HG03565 (cell line): ENCODE measurements at regions not wholly inside any gene's neighbourhood (a gene's known extent, or its start where the extent isn't known, plus 50 kb on each side); places are given as distances from the start of the nearest gene placed in this dataset.
"Not testable (repeated sequence)": the region's sequence is repeated elsewhere in the genome, so short reads cannot be mapped to it uniquely, and the experiment has no call there.

Source experiments
- ATAC-seq: cut with Tn5 transposase; IDR thresholded peaks from one replicate; pipeline ENCODE4 v1.9.1; 2021; ENCODE audit warnings: mild to moderate bottlenecking, moderate library complexity; ENCODE audit not compliant: unreplicated experiment

DNA sequence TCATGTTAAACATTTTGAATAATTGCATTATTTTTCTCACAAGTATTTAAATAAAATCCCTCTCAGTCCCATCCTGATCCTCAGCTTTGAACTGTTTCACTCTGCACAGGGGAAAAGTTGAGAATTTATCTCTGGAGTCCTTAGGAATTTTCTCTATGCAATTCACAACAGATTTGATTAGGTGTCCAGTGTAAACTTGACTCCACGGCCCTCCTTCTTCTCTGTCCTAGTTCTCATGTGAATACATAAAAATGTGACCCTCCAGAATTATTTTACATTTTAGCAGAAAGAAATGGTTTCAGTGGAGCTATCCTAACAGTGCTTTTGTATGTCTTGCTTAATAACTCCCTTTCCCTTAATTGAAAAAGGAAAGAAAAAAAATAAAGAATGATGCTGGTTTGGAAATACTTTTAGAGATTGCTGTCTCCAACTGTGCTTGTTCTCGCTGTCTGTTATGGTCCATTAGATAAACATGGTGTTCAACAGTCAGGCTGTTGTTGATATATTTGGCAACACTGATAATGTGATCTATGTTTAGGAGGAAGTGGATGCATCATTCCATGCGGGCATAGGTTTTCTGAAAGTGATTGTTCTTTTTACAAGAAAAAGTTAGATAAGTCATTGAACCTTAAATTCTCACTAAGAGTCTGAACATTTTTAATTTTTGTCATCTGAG, 599.4 kb upstream of the CITED2 start:
- ATAC-seq = no peak

DNA sequence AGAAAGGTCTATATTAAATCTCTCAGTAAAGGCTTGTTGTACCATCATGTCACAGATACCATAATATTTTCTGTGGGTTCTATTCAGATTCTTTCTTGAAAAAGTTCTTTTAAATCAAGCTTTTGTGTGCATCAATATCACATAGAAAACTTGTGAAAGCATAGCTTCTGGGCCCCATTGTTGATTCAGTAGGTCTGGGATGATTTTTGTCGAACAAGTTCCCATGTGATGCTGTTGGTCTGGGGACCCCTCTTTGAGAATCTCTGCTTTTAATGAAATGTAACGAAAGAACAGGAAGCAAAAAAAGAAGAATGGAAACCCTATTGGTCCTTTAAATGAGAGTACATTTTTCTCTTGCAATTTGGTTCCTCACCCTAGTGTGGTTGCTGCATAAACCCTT, 597.7 kb upstream of the CITED2 start:
- ATAC-seq = no peak

DNA sequence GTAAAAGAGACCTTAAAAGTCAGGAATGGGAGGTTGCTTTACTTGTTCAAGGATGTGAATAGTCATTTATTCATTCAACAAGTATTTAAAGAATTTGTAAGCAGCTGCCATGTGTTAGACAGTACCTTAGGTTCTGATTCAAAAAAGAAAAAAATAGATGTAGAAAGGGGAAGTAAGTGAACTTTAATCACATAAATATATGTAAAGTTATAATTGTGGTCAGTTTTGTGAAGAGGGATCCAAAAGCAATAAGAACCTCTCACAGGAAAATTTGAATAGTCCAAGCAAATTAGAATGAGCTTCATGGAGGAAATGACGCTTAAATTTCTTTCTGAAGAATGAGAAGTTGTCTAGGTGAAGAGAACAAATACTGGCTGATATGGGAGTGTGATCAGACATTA, 596.1 kb upstream of the CITED2 start:
- ATAC-seq = no peak

DNA sequence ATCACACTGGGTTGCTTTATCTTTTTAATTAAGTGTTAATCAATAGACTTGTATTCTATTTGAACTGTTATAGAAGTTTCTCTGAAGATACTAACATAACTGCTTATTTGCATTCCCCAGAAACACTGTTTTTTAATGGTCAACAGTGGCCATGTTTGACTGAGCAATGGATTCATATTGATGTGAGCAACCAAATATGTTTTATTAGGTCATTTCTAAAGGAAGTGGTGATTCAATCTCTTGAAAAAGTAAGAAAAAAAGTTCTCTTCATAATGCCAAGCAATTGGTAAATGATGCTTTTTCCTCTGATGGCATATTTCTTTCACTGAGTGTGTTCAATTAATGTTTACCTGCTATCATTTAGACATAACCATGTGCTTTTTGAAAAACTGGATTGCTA, 593.0 kb upstream of the CITED2 start:
- no peak for ATAC-seq

DNA sequence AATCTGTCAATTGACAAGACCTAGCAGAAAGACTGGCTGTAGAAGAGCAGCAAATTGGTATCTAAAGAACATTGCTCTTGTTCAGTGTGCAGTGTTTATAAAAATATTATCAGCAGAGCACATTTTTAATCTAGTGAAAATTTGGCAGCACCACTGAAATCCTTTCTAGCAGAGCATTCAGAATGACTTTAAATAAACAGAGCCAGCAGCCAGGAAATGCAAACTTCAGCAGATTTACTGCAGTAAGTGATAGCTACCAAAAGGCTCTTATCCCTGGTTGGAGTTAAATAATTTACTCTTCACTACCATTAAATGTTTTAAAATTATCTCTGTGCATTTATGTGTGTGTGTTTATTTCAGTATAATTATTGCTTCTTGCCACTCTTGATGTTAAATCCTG, 590.9 kb upstream of the CITED2 start:
- no peak for ATAC-seq

DNA sequence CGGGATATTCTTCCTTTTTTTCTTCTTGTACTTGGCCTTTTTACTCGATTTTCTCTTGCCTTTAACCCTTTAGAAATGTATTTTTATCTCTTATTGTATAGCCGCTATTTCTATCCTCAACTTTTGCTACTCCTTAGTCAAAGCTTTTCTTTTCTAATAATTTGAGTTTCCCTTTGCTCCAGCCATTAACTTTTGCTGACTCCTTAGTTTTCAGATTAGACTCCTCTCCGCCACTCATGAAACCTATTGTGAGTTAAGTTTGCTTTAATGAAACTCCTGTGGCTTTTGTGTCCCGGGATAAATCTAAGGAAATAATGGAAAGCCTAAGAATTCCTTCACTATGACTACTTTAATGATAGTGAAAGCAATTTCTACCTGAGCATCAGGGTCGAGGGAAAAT, 590.3 kb upstream of the CITED2 start:
- ATAC-seq = no peak

DNA sequence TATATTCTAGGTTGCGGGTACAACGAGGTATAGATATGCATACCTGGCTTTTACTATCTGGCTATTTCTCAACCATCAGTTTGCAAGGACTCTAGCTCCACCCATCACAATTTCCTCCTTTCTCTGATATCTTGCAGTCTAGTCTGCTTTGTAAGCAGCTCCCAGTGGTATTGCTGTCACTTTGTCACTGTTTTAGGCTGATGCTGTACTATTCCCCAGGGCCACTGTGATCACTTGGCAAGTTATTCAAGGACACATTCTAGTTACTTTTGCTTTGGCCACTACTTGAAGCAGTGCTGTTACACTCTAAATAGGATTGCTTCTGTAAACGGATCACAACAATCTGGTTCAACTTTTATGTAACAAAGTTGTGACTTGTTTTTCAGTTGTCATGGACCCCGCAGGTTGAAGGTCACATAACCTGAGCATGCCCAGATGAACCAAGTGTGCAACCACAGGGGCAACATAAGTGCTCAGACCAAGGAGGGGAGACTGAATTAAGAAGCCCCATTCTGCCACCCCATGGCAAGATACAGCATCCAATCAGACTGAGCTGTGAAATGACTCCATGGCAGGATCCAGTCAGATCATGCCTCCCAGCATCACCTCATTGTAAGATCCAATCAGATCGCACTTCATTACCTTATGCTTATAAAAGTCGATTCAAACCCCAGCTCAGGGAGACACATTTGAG, 588.4 kb upstream of the CITED2 start:
- ATAC-seq = no peak

DNA sequence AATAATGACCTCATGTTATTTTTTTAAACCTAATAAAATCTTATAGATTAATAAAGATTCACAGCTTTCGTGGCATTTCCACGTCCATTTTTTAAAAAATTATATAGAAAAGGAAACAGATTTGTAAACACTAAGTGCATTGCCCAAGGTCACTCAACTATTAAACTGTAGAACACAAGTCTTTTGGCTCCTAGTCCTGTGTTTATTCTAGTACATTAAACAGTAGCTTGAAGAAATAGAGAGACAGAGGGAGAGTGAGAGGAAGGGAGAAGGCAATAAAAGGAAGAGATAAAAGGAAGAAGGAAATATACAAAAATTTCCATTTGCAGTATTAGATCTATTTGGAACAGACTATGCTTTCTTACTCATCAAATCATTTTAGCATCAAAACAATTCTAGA, 586.7 kb upstream of the CITED2 start:
- ATAC-seq = no peak

DNA sequence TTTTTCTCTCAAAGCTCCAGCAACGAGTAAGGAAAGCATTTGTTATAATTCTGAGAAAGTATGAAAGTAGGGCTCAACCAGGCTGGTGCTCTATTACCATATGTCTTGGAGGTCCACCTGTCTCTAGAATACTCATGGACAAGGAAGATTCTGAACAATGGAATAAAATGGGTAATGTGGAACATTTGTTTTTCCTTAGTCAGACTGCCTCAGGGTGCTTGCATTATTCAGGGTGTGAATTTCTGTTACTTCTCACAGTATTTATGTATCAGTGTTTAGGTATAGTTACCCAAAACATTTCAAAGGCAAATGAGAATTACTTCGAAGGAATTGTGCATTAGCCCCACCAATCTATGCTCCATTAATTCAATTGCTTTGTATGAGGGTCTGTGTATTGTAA, 586.2 kb upstream of the CITED2 start:
- no peak for ATAC-seq

DNA sequence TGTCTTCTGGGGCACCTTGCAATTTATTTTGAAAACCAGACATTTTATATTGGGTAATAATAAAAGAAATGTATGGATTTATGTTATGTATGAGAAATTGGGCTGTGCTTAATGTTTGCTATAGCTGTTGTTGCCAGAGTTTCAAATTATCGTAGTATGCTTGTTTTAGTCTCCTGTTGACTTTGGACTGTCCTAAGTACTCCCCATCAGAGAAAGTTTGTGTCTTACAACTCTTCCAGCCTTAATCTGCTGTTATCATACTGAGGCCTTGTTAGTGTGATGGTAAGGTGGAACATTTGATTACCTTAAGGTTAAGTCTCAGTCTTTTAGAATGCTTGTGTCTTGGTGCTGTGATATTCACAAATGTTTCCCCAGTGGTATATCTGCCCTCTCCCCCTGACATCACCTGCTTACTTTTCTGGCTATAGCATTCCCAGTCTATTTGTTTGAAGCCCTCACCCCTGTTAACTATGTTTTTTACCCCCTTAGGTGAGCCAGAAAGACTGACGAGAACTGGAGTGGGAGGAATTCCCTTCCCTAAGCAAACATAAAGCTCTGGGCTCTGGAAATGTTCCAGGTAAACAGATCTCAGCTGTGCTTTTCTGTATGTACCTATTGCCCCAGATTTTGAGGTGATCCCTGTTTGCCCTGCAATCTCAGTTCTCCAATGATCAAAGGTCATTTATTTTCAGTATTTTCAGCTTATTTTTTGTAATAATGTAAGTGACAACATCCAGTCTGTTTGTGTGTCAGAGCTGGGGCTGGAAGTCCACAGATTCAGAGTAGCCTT, 581.1 kb upstream of the CITED2 start:
- ATAC-seq = no peak

DNA sequence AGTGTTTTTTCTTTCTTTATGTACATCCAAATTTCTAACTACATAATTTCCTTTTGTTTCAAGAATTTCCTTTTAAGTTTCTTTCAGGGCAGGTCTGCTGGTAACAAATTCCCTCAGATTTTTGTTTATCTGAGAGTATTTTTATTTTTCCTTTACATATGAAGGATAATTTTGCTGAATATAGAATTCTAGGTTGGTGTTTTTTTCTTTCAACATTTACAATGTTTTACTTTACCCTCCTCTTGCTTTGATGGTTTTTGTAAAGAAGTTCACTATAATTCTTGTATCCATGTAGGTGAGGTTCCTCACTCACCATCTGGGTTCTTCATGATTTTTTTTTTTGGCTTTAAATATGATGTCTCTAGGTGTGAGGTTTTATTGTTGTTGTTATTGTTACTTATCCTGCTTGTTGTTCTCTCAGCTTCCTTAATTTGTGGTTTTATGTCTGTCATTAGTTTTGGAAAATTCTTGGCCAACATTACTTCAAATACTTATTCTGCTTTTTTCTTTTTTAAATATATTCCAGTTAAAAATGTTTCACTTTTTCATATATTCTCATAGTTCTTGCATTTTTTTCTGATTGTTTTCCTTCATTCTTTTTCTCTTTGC, 580.1 kb upstream of the CITED2 start:
- no peak for ATAC-seq

DNA sequence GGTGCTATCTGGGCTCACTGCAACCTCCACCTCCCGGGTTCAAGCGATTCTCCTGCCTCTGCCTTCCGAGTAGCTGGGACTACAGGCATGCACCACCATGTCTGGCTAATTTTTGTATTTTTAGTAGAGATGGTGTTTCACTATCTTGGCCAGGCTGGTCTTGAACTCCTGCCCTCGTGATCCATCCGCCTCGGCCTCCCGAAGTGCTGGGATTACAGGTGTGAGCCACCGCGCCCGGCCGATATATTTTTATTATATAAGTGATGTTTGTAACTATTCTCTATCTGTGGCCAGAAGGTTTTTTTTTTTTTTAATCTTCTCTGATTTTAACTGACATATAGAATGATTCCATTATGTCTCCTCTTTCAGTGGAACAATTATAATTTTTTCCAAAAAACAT, 579.3 kb upstream of the CITED2 start:
- ATAC-seq = not testable (repeated sequence)

DNA sequence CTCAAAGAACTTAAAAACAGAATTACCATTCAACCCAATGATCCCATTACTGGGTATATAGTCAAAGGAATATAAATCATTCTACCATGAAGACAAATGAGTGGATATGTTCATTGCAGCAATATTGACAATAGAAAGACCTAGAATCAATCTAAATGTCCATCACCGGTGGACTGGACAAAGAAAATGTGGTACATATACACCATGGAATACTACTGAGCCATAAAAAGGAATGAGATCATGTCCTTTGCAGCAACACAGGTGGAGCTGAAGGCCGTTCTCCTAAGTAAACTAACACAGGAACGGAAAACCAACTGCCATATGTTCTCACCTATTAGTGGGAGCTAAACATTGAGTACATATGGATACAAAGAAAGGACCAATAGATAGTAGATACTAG, 576.7 kb upstream of the CITED2 start:
- no peak for ATAC-seq

DNA sequence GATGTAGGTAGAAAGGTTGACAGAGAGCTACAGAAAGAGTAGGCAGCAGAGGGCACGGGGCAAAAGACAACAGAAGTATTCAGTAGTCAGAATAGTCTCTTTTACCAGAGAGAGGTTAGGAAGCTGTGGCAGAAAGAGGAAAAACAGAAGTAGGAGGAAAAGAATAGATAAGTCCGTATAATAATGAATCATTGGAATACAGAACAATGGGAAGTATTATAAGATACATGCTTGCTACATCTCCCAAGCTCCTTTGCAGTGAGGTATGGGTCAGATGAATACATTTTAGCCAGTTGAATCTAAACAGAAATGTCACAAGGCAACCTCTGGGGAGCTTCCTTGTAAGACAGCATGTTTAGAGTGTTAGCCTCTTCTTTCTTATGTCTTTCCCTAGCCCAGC, 570.5 kb upstream of the CITED2 start:
- no peak for ATAC-seq

DNA sequence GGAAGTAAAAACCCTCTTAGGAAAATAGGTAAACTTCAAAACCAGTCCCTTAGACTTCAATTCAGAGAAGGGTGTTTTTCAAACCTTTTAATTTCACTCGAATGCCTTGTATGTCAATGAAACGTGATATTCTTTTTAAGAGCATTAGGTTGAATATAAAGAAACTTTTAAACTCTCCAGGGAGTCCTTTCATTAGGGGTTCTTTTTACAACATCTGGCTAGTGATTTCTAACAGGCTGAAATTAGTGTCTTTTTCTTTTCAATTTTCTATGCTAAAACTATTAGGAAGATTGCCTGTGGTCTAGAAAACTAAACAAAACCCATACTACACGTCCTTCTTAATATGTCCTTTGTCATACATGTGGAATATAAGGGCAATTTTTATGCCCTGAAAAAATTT, 569.7 kb upstream of the CITED2 start:
- ATAC-seq = no peak

DNA sequence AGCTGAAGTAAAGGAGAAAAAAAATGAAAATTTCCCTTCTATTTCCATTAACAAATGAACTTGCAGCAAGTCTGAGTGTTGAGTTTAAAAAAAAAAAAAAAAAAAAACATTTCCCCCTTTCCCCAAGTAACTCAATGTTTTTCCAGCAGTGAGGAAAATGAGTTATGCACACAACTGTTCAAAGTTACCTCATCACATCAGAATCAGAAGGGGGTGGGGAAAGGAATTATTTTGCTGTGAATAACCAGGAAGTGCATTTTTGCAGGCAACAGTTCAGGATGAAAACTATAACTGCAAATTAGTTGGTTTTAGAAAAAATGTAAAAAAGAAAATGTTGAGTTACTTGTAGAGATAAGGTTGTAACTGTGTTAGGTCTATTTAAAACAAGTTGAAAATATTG, 568.9 kb upstream of the CITED2 start:
- ATAC-seq = no peak

DNA sequence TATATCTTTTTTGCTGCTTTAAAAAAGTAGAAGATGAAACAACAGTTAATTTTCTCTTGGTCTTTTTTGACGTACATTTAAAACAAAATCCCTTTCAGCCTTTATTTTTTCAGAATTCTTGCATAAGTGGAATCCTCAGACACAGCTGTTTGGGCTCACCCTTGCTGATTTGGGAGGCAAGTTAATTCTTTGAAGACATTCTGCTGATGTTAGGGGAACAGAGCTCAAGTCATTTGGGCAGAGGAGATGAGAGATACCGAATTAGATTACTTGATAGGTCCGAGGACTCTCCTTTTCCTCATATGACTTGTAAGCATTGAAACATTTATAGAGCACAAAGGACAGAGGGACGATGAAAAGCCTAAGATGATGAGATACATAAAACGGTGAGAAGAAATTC, 567.9 kb upstream of the CITED2 start:
- no peak for ATAC-seq

DNA sequence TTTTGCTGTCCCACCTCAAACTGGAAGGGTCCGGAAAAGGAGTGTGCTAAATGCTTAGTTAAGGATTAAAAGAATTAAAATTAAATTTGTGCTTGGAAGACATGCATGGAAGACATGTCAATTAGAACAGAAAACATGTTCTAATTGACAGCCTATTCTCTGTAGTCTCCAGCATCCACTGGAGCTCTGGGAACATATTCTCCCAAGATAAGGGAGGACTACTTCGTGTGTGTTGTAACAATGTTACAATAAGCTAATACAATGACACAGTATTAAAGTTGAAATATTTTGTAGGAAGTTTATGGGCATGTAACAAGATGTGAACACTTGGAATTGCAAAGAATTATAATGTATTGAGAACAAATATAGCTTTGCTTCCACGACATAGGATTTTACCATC, 567.4 kb upstream of the CITED2 start:
- ATAC-seq = no peak

DNA sequence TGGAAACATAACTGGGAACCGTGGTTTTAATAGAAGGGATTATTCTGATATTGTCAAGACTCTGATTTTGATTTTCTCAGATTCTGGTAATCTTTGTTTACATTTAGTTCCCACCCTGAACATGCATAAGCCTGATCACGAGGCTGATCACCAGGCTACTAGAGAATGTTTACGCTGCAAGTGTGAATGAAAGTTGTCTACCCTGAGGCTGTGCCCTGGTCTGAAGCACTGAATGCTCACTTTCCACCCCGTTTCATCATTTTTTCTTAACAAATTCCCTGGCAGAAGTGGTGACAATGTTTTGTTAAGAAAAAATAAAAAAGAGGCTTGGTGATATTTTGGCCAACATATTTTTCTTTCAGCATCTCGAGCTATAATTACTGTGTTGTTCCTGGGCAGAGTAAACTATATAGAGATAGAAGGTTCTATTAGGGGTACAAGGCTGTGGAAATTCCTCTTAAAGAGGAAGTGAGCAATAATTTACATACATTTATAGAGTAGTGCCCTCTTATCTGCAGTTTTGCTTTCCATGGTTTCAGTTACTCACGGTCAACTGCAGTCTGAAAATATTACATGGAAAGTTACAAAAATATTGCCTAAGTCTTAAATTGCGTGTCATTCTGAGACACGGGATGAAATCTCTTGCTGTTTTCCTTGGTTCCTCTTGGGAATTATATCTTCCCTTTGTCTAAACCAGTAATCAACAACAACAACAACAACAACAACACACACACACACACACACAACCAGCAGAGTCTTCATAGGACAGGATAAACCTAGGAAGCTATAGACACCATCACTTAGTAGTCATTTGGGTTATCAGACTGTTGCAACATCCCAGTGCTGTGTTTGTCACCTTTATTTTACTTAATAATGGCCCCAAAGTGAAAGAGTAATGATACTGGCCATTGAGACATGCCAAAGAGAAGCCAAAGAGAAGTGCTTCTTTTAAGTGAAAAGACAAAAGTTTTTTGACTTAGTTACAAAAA, 566.6 kb upstream of the CITED2 start:
- peak; percentile 95 for ATAC-seq

DNA sequence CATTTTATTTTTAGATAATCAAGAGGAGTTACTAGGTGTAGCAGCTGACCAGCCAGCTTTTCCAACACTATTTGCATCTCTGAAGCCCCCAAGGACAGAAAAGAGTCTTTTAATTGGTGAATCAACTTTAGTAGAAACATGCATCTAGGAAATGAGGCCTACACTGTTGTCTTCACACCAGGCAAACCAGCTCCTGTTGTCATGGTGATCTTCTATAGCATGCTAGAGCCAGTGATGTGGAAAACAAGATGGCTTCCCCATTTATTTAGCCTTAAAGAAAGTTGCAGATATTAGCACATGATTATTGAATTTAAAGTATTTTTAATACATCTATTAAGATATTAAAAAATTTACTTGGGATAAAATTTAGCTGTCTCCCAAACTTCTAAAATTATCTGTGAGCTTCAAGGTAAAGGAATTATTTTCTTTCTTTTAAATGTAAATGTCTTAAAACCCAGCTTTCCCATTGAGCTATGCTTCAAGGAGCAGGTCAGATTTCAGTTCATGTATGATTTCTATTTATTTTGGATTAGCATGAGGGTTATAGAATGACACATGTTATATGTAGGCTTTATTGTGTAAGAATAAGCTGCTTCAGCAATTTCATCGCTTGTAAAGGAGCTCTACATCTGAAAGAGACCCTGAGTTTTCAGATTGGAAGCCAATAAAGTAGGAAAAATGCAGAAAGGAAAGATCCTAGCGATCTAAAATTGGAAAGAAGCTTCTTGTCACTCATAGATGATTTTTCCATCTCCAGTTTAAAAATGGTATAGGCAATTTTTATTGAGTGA, 564.9 kb upstream of the CITED2 start:
- ATAC-seq = peak; percentile 29
